ENCODE measurements at regions not wholly inside any gene's neighbourhood (a gene's known extent, or its start where the extent isn't known, plus 50 kb on each side); places are given as distances from the start of the nearest gene placed in this dataset.
A peak's percentile ranks its signal among the peaks of the same experiment; 100 is the strongest.

DNA sequence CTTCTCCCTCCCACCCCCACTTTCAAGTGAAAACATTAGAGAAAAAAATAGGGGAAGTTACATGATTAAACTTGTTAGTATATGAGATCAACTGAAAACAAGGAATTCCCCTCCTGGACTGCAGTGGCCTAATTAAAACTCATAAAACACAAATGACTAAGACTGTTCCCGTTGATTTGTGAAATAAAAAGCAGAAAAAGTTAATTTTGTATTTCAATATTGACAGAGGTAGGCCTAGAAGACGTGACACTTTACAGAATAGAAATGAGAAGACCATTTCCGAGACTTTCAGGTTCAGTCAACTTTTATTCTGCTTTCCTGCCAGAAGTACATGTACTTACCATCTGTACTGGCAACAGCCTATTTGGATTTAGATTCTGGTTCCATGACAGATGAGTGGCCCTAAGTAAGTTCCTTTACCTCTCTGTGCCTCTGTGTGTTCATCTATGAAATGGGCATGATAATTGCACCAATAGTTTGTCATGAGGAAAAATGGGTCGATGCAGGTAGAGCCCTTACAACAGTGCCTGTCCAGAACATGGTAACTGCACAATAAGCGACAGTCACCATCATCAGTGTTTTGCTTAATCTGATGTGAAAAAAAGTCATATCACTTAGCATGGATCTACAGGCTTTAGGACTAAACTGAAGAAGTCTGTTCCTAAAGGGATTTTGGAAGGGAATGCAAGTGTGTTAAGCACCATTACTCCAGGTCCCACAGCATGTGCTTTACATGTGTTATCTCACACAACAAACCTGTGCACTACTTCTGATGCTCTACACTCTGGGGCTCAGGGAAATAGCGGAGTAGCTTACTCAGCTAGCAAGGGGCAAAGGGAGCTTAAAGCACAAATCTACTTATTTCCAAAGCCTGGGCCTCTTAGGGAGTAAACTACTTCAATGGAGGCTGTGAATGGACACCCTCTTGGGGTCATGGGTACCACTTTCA, 562.3 kb upstream of the DIPK2B start:
- ChIA-PET POLR2A (ENCODE audit: low non-redundant PET) (no interaction called here), CTCF (no interaction called here)
- no peak overlapping the region for H3K27ac ChIP-seq
- DNase-seq (ENCODE audit: low spot score), result no peak
- TF ChIP-seq, protein P1, sequence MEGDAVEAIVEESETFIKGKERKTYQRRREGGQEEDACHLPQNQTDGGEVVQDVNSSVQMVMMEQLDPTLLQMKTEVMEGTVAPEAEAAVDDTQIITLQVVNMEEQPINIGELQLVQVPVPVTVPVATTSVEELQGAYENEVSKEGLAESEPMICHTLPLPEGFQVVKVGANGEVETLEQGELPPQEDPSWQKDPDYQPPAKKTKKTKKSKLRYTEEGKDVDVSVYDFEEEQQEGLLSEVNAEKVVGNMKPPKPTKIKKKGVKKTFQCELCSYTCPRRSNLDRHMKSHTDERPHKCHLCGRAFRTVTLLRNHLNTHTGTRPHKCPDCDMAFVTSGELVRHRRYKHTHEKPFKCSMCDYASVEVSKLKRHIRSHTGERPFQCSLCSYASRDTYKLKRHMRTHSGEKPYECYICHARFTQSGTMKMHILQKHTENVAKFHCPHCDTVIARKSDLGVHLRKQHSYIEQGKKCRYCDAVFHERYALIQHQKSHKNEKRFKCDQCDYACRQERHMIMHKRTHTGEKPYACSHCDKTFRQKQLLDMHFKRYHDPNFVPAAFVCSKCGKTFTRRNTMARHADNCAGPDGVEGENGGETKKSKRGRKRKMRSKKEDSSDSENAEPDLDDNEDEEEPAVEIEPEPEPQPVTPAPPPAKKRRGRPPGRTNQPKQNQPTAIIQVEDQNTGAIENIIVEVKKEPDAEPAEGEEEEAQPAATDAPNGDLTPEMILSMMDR (conservative IDR thresholded peaks at IDR 0.05; ENCODE audit: low read depth), result no peak

DNA sequence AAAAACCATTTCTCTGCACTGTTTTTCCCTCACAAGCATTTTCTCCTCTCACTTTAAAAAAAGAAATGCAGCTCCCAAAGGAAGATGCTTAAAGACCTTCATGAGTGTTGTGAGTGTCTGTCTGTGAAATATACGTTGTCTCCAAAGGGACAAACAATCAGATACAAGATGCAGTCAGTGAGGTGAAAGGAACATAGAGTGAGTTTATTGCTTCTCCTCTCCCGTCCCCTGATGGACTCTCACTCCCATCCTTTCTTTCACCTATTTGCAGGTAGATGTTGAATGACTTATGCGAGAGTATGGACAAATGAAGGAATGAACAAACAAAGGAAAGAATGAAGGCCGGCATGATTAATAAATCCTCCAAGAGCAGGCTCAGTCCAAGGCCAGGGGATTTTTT, 561.2 kb upstream of the DIPK2B start:
- TF ChIP-seq, protein P1 (conservative IDR thresholded peaks at IDR 0.05; ENCODE audit: low read depth), result no peak
- H3K27ac ChIP-seq, result no peak overlapping the region
- POLR2A ChIA-PET (ENCODE audit: low non-redundant PET), result no interaction called here
- CTCF ChIA-PET, result no interaction called here
- DNase-seq (ENCODE audit: low spot score), result no peak

DNA sequence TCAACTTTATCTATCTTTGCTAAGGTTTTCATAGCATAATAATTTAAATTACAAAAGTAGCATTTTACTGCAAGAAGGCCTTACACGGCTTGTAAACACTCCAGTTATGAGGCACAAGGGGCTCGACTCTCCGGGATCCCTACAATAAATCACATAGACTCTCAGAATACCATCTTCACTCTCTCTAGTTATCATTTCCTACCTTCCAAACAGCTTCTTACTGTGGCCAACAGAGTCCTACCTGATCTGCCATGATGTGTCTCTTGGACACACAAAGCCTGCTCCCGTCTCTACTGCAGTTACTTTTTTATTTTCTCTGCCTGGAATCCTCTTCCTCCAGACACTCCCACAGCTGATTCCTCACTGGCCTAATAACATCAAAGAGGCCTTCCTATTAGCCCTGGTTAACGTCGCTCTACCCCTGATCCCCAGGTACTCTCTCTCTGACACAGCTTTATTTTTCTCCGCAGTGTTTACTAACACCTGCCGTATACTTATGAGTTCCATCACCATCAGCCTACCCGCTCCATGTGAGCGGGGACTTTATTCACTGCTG, 559.6 kb upstream of the DIPK2B start:
- POLR2A ChIA-PET (ENCODE audit: low non-redundant PET), result no interaction called here
- TF ChIP-seq, protein P1 (conservative IDR thresholded peaks at IDR 0.05; ENCODE audit: low read depth), result no peak
- no peak overlapping the region for H3K27ac ChIP-seq
- CTCF ChIA-PET, result interaction anchor here (0.6 kb wide), 1 partner anchor 438 kb away, joined by 5 read pairs; no protein-coding TSS in a partner anchor
- no peak for DNase-seq (ENCODE audit: low spot score)

- no peak for DNase-seq (ENCODE audit: low spot score)
- ChIA-PET CTCF (interaction anchor here (0.5 kb wide), 1 partner anchor 1388 kb away, joined by 3 read pairs; no protein-coding TSS in a partner anchor), POLR2A (ENCODE audit: low non-redundant PET) (no interaction called here)
- H3K27ac ChIP-seq, result peak overlapping the region; percentile 9; the same call in 1 of the 2 replicates
- TF ChIP-seq, protein P1 (conservative IDR thresholded peaks at IDR 0.05; ENCODE audit: low read depth), result no peak
Observed at GRCh38 chrX:45758738-45759397, 558.2 kb upstream of the DIPK2B start.

DNA sequence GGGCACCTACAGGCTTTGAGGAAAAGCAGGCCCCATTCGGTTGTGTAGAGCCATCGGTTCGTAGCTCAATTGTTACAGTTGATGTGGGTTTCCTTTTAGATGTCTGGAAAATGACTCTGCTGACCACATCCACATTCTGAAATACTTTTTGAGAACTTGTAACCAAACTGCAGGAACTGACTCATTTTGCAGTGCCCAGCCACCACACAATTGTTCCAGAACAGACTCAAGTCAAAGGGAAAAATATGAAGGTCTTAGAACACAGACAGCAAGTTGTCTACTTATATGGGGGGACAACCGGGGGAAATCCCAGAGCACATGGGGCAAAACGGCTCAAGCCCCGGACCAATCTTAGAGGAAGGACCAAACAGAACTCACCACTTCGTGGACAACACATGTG, 557.6 kb upstream of the DIPK2B start:
- H3K27ac ChIP-seq, result peak overlapping the region; percentile 9; the same call in 1 of the 2 replicates
- CTCF ChIA-PET, result no interaction called here
- TF ChIP-seq, protein P1 (conservative IDR thresholded peaks at IDR 0.05; ENCODE audit: low read depth), result no peak
- POLR2A ChIA-PET (ENCODE audit: low non-redundant PET), result no interaction called here
- no peak for DNase-seq (ENCODE audit: low spot score)

- TF ChIP-seq, protein P1 (conservative IDR thresholded peaks at IDR 0.05; ENCODE audit: low read depth), result no peak
- CTCF ChIA-PET, result no interaction called here
- no peak for DNase-seq (ENCODE audit: low spot score)
- POLR2A ChIA-PET (ENCODE audit: low non-redundant PET), result no interaction called here
- H3K27ac ChIP-seq, result no peak overlapping the region
Observed at GRCh38 chrX:45757272-45757671, 556.6 kb upstream of the DIPK2B start.

Data from RWPE1 (cell line).